HL-60 (cell line): ENCODE measurements at regions not wholly inside any gene's neighbourhood (a gene's known extent, or its start where the extent isn't known, plus 50 kb on each side); places are given as distances from the start of the nearest gene placed in this dataset.
"Not testable (repeated sequence)": the region's sequence is repeated elsewhere in the genome, so short reads cannot be mapped to it uniquely, and the experiment has no call there.

Source experiments
- DNase-seq, 2 experiments: peaks; one replicate each; pipeline ENCODE4 v3.0.0-alpha.2; 2010 to 2020; ENCODE audit warnings: low read depth in 1 of 2, low spot score in 1 of 2
- H3K27ac ChIP-seq: fragments of 250-450 bp; sonication (Bioruptor Pico); replicated peaks from 2 replicates; pipeline ENCODE4 v1.5.1; 2020; ENCODE audit warnings: mild to moderate bottlenecking, moderate library complexity
- H3K27me3 ChIP-seq: fragments of 250-450 bp; sonication (Bioruptor Pico); 2 replicates; pipeline ENCODE4 v1.5.1; 2021; ENCODE audit warnings: mild to moderate bottlenecking, moderate library complexity; ENCODE audit not compliant: insufficient read depth, poor library complexity, severe bottlenecking
- H3K4me3 ChIP-seq: replicated peaks from 2 replicates; pipeline ENCODE4 v1.5.1; 2011; ENCODE audit warnings: mild to moderate bottlenecking, control low read depth, low read length; ENCODE audit not compliant: insufficient read depth
- CTCF ChIP-seq: IDR thresholded peaks from one replicate; pipeline ENCODE4 v1.5.1; 2011; ENCODE audit warnings: low read length, control low read depth, inconsistent platforms; ENCODE audit not compliant: insufficient read depth
- GABPA ChIP-seq: IDR thresholded peaks from 2 replicates; pipeline ENCODE4 v1.6.1; 2012; ENCODE audit warnings: low read depth
- POLR2AphosphoS5 ChIP-seq: IDR thresholded peaks from 2 replicates; pipeline ENCODE4 v1.6.1; 2012; ENCODE audit warnings: low read depth
- SPI1 ChIP-seq: IDR thresholded peaks from 2 replicates; pipeline ENCODE4 v1.6.1; 2012; ENCODE audit warnings: low read depth, mild to moderate bottlenecking, borderline replicate concordance
- TF ChIP-seq, protein P1 (sequence below): IDR thresholded peaks from 2 replicates; pipeline ENCODE4 v1.6.1; 2012; ENCODE audit warnings: low read depth; ENCODE audit not compliant: insufficient replicate concordance

DNA sequence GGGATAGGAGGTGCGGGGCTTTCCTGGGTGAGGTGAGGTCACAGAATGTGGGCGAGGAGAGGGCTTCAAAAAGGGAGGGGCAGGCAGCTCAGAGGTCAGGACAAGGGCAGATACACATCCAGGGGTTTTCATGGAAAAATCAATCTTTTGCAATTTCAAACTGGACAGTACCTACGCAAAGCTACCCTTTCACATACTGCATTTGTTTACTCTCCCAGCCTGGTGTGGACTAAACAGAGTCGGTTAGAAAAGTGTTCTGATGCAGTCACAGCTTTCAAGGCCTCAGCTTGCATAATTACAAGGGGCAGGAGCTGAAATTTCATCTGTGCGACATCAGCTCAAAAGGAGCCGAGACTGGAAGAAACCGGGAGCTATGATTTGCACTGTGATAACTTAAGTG lies 309.9 kb upstream of the SOX1 start:
- H3K27ac ChIP-seq, DNase-seq, H3K4me3 ChIP-seq, H3K27me3 ChIP-seq: not testable (repeated sequence)

GRCh38 chr13:111757618-111758017 lies 309.3 kb upstream of the SOX1 start:
- DNase-seq, H3K27ac ChIP-seq, H3K4me3 ChIP-seq, H3K27me3 ChIP-seq: not testable (repeated sequence)

DNA sequence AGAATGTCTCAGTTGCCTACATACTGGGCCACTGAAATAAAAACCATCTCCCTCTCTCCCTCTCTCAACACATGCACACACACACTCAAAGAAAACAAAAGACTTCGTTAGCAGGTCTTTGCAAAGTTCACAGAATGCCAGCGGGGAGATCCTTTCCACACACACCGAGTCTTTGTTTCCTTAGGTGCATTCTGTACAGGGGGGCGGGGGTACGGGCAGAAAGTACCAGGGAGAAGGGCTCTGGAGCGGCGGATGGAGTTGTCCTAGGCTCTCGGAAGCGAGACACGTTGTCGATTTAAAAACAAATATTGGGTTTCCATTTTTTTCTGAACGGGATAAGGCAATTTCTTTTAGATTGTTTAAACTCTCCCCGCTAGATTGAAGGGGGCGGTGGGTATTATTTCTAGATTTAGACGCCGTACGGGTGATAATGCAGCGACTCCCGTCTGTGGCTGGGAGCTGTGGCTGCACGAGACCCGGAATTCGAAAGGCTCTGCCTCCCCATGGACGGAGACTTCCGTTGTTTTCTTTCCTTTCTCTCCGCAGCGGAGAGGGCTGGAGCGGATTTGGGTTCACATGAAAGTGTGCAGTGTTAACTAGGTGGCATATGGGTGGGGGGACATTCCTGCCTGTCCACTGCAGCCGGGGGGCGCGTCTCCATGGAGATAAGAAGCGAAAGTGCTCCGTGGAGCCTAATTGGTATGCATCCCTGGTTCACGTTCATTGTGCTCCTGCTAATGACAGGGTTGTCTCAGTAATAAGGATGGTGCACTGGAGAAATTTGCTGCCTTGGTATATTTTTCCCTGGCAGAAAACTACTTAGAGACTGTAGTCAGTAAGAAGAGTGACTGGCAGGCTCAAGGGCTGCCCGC lies 303.7 kb upstream of the SOX1 start:
- not testable (repeated sequence) for H3K27ac ChIP-seq, H3K27me3 ChIP-seq, DNase-seq, H3K4me3 ChIP-seq

DNA sequence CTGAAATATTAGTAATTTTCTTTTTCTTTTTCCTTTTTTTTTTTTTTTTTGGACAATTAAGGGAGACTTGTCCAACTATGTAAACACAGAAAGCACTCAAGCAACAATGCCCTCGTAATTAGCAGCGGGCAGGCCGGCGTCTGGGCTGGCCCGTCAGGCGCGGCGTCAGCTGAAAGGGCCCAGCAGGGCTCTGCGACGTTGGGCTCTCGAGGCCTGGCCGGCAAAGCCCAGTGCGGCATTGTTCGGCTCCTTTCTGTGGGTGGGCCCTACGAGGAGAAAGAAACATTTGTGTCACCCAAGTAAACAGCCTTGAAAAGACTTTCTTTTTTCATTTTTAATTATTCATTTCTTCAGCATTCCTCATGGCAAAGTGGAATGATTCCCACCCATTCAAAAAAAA lies 302.4 kb upstream of the SOX1 start:
- not testable (repeated sequence) for H3K4me3 ChIP-seq, H3K27ac ChIP-seq, H3K27me3 ChIP-seq, DNase-seq

- H3K4me3 ChIP-seq, H3K27ac ChIP-seq, H3K27me3 ChIP-seq, DNase-seq: not testable (repeated sequence)
These were observed 302.0 kb upstream of the SOX1 start for GRCh38 chr13:111764996-111765395.

- not testable (repeated sequence) for H3K27me3 ChIP-seq, H3K4me3 ChIP-seq, H3K27ac ChIP-seq, DNase-seq
These were observed 291.2 kb upstream of the SOX1 start for GRCh38 chr13:111775718-111776117.

DNA sequence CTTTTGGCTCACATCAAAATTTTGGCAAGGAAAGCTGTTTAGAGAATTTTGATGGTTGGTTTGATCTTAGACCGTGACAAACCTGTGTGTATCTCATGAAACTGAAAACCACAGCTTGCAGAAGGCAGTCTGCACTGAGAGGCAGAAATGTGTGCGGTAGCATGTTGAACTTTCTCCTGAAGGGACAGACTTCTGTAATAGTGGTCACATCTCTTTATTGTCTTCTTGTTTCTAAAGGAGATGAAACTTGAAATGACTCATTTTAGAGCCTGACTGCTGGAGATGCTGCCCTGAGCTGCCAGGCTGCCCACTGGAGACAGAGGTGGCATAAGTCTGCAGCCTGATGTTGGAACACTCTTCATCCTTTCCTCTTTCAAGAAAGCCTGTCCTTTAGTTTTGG lies 289.6 kb upstream of the SOX1 start:
- not testable (repeated sequence) for H3K27me3 ChIP-seq, DNase-seq, H3K4me3 ChIP-seq, H3K27ac ChIP-seq

DNA sequence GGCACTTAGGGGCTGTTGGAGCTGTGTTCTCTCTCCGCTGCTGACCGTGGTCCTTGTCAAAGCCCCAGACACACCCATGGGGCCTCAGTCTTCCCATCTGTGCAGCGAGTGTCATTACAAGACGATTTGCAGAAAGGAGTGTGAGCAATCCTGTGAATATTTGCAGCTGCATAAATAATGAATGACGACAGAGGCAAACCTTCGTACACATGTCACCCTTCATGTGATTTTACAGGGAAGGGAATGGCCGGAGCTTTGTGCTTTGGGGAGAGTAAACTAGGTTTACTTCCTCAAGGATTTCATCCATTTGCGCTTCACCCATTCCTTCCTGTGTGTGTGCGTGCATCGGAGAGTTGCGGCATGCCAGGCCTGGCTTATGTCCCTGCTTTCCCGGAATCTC lies 285.6 kb upstream of the SOX1 start:
- H3K4me3 ChIP-seq, DNase-seq, H3K27ac ChIP-seq, H3K27me3 ChIP-seq: not testable (repeated sequence)

DNA sequence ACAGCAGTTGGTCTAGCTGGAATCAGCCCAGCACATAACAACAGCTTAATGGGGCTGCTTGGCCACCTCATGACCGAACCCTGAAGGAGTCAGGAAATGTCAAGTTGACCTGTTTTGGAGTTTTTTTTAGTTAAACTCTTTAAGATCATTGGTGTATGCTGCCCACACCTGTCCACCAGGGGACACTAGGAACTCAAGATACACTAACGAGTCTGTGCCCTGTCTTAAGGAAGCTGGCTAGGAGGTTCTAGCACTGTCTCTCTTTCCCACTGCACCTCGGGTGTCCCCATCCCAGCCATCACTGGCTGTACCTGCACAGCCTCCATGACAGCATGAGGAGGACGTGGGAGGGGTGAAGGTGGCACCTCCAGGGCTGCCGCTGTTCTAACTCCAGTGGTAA lies 279.6 kb upstream of the SOX1 start:
- not testable (repeated sequence) for H3K27me3 ChIP-seq, H3K27ac ChIP-seq

GRCh38 chr13:111789011-111789410 lies 277.9 kb upstream of the SOX1 start:
- Histone ChIP-seq H3K27me3 (no peaks in the 10 kb centered on the region), H3K4me3 (no peak overlapping the region), H3K27ac (no peak overlapping the region)
- no peak for DNase-seq
- TF ChIP-seq, protein P1, sequence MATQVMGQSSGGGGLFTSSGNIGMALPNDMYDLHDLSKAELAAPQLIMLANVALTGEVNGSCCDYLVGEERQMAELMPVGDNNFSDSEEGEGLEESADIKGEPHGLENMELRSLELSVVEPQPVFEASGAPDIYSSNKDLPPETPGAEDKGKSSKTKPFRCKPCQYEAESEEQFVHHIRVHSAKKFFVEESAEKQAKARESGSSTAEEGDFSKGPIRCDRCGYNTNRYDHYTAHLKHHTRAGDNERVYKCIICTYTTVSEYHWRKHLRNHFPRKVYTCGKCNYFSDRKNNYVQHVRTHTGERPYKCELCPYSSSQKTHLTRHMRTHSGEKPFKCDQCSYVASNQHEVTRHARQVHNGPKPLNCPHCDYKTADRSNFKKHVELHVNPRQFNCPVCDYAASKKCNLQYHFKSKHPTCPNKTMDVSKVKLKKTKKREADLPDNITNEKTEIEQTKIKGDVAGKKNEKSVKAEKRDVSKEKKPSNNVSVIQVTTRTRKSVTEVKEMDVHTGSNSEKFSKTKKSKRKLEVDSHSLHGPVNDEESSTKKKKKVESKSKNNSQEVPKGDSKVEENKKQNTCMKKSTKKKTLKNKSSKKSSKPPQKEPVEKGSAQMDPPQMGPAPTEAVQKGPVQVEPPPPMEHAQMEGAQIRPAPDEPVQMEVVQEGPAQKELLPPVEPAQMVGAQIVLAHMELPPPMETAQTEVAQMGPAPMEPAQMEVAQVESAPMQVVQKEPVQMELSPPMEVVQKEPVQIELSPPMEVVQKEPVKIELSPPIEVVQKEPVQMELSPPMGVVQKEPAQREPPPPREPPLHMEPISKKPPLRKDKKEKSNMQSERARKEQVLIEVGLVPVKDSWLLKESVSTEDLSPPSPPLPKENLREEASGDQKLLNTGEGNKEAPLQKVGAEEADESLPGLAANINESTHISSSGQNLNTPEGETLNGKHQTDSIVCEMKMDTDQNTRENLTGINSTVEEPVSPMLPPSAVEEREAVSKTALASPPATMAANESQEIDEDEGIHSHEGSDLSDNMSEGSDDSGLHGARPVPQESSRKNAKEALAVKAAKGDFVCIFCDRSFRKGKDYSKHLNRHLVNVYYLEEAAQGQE: no peak
- TF ChIP-seq CTCF: no peak
- no peak for TF ChIP-seq GABPA
- no peak for TF ChIP-seq SPI1
- no peak for TF ChIP-seq POLR2AphosphoS5

More for the DNA sequence above, 279.6 kb upstream of the SOX1 start:
- DNase-seq, H3K4me3 ChIP-seq: not testable (repeated sequence)
